WTC11 (cell line): ENCODE measurements at regions not wholly inside any gene's neighbourhood (a gene's known extent, or its start where the extent isn't known, plus 50 kb on each side); places are given as distances from the start of the nearest gene placed in this dataset.
"Not testable (repeated sequence)": the region's sequence is repeated elsewhere in the genome, so short reads cannot be mapped to it uniquely, and the experiment has no call there.

Source experiments
- ATAC-seq: fragments of 200-7000 bp; cut with Tn5 transposase; 2 replicates; pipeline ENCODE4 v1.10.0; 2021; ENCODE audit warnings: mild to moderate bottlenecking, moderate library complexity
- CTCF ChIA-PET: fragments of 300-600 bp; sonication (Branson Sonifier 250); formaldehyde crosslinking; loops from one replicate; lab custom pipeline; 2021; ENCODE audit warnings: antibody characterized with exemption; lab: Charles Lee
- POLR2A ChIA-PET: fragments of 350-600 bp; sonication (Branson Sonifier 250); formaldehyde crosslinking; loops from one replicate; lab custom pipeline; 2021; ENCODE audit warnings: antibody characterized with exemption; lab: Charles Lee
- DNase-seq: peaks from one replicate; pipeline ENCODE4 v3.0.0; 2021; ENCODE audit warnings: low spot score
- H3K27ac Mint-ChIP-seq: 2 replicates; pipeline ENCODE4 v1.8.0; 2021; ENCODE audit warnings: mixed read lengths
- H3K27me3 Mint-ChIP-seq: 2 replicates; pipeline ENCODE4 v1.8.0; 2021; ENCODE audit warnings: low read depth, mild to moderate bottlenecking, moderate library complexity, mixed read lengths
- H3K36me3 Mint-ChIP-seq: 2 replicates; pipeline ENCODE4 v1.8.0; 2021; ENCODE audit warnings: mixed read lengths
- H3K4me1 Mint-ChIP-seq: 2 replicates; pipeline ENCODE4 v1.8.0; 2022; ENCODE audit warnings: mixed read lengths
- H3K4me3 Mint-ChIP-seq: 2 replicates; pipeline ENCODE4 v1.8.0; 2021; ENCODE audit warnings: mild to moderate bottlenecking, moderate library complexity, mixed read lengths
- H3K9me3 Mint-ChIP-seq: 2 replicates; pipeline ENCODE4 v1.8.0; 2021; ENCODE audit warnings: mixed read lengths
- FOXJ3 ChIP-seq: sonication (generic); formaldehyde crosslinking; IDR thresholded peaks from 2 replicates; pipeline ENCODE4 v1.9.0; 2021; ENCODE audit warnings: missing genetic modification reagents, mild to moderate bottlenecking, borderline replicate concordance
- JUN ChIP-seq: sonication (generic); formaldehyde crosslinking; IDR thresholded peaks from 2 replicates; pipeline ENCODE4 v1.8.0; 2023; ENCODE audit warnings: mild to moderate bottlenecking, missing genetic modification reagents
- NR1H2 ChIP-seq: sonication (generic); formaldehyde crosslinking; IDR thresholded peaks from 2 replicates; pipeline ENCODE4 v1.9.0; 2021; ENCODE audit warnings: mild to moderate bottlenecking, moderate library complexity, missing genetic modification reagents
- NR2C2 ChIP-seq: sonication (generic); formaldehyde crosslinking; IDR thresholded peaks from 2 replicates; pipeline ENCODE4 v1.8.0; 2022; ENCODE audit warnings: mild to moderate bottlenecking, missing genetic modification reagents
- TCF7 ChIP-seq: sonication (generic); formaldehyde crosslinking; IDR thresholded peaks from 2 replicates; pipeline ENCODE4 v1.8.0; 2022; ENCODE audit warnings: mild to moderate bottlenecking, low read depth, missing genetic modification reagents, moderate library complexity
- ZNF121 ChIP-seq: sonication (generic); formaldehyde crosslinking; IDR thresholded peaks from 2 replicates; pipeline ENCODE4 v1.8.0; 2023; ENCODE audit warnings: missing genetic modification reagents
- TF ChIP-seq, protein P1 (sequence below): fragments of 250-450 bp; sonication (Bioruptor Pico); IDR thresholded peaks from 2 replicates; pipeline ENCODE4 v2.1.2; 2022; ENCODE audit warnings: mild to moderate bottlenecking, moderate library complexity
- TF ChIP-seq, protein P2 (sequence below): sonication (generic); formaldehyde crosslinking; IDR thresholded peaks from 2 replicates; pipeline ENCODE4 v1.8.0; 2022; ENCODE audit warnings: mild to moderate bottlenecking, missing genetic modification reagents
- TF ChIP-seq, protein P3 (sequence below): fragments of 250-450 bp; sonication (Bioruptor Pico); IDR thresholded peaks from 2 replicates; pipeline ENCODE4 v1.9.0; 2021; ENCODE audit warnings: mild to moderate bottlenecking
- TF ChIP-seq, protein P4 (sequence below): fragments of 250-450 bp; sonication (Bioruptor Pico); conservative IDR thresholded peaks from 2 replicates; pipeline ENCODE4 v1.9.0; 2021; ENCODE audit warnings: mild to moderate bottlenecking
- TF ChIP-seq, protein P5 (sequence below): sonication (generic); formaldehyde crosslinking; IDR thresholded peaks from 2 replicates; pipeline ENCODE4 v1.8.1; 2022; ENCODE audit warnings: low read depth, mild to moderate bottlenecking, moderate library complexity, missing genetic modification reagents, borderline replicate concordance
- TF ChIP-seq, protein P6 (sequence below): sonication (generic); formaldehyde crosslinking; conservative IDR thresholded peaks from 2 replicates; pipeline ENCODE4 v1.8.1; 2022; ENCODE audit warnings: mild to moderate bottlenecking, missing genetic modification reagents
- TF ChIP-seq, protein P7 (sequence below): sonication (generic); formaldehyde crosslinking; IDR thresholded peaks from 2 replicates; pipeline ENCODE4 v1.8.1; 2023; ENCODE audit warnings: mild to moderate bottlenecking, missing genetic modification reagents, borderline replicate concordance
- TF ChIP-seq, protein P8 (sequence below): fragments of 250-450 bp; sonication (Bioruptor Pico); IDR thresholded peaks from 2 replicates; pipeline ENCODE4 v1.8.0; 2021; ENCODE audit warnings: mild to moderate bottlenecking

DNA sequence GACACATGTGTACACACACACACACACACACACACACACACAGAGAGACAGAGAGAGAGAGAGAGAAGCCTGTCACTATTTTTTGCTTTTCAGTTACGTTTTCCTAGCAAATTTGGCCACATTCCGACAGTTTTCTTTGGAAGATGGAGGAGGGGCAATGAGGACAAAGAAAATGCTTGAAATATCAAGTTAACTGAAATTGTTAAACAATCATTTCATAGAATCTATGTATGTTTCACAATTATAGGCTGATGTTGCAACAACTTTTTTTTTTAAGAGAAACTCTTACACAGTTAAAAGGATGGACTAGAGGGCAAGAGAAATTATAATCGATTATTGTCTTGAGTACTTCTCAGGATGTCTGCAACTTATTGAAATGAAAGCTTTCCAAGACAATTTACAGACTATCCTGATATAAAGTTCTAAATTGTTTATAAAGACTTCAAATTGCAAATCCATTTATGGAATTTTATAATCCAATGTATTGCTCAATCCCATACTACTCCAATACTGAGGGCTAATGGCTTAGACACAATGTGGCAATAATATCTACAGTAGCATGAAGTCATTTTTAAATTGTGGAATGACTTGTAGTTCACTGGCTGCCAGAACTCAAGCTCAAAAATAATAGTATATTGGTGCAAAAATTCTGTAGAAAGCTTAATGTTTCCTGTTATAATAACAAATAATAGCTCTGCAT lies 647.0 kb upstream of the PCDH7 start (continued):
- TF ChIP-seq, protein P1, sequence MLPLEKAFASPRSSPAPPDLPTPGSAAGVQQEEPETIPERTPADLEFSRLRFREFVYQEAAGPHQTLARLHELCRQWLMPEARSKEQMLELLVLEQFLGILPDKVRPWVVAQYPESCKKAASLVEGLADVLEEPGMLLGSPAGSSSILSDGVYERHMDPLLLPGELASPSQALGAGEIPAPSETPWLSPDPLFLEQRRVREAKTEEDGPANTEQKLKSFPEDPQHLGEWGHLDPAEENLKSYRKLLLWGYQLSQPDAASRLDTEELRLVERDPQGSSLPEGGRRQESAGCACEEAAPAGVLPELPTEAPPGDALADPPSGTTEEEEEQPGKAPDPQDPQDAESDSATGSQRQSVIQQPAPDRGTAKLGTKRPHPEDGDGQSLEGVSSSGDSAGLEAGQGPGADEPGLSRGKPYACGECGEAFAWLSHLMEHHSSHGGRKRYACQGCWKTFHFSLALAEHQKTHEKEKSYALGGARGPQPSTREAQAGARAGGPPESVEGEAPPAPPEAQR (CRISPR knock-in tag), result no peak
- TF ChIP-seq NR2C2 (CRISPR knock-in tag), result no peak
- TF ChIP-seq, protein P2, sequence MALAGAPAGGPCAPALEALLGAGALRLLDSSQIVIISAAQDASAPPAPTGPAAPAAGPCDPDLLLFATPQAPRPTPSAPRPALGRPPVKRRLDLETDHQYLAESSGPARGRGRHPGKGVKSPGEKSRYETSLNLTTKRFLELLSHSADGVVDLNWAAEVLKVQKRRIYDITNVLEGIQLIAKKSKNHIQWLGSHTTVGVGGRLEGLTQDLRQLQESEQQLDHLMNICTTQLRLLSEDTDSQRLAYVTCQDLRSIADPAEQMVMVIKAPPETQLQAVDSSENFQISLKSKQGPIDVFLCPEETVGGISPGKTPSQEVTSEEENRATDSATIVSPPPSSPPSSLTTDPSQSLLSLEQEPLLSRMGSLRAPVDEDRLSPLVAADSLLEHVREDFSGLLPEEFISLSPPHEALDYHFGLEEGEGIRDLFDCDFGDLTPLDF, result no peak
- TF ChIP-seq, protein P3, sequence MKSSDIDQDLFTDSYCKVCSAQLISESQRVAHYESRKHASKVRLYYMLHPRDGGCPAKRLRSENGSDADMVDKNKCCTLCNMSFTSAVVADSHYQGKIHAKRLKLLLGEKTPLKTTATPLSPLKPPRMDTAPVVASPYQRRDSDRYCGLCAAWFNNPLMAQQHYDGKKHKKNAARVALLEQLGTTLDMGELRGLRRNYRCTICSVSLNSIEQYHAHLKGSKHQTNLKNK (CRISPR knock-in tag), result no peak
- TF ChIP-seq, protein P4, sequence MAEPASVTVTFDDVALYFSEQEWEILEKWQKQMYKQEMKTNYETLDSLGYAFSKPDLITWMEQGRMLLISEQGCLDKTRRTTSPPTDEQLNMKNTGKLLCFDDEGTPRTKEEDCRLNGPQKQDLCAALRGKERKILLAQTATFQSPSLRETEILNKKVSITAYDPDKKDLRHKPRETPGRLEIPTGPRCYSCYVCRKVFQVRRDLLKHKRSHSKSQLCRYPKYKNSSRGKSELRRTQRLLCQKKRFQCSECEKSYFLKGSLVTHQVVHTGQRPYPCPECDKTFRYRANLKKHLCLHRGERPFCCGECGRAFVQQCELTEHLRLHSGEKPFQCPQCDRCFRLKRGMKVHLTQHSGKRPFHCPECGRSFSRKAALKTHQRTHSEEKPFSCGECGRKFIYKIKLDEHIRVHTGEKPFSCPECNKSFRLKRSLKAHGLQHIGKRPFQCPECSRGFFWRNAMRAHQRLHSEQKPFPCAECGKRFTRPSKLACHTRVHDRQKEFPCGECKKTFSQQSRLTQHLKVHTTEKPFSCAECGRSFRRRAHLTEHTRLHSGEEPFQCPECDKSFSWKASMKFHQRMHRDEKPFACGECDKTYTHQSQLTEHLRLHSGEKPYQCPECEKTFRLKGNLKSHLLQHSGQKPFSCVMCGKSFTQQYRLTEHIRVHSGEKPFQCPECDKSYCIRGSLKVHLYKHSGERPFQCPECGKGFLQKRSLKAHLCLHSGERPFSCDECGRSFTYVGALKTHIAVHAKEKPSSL, result no peak

DNA sequence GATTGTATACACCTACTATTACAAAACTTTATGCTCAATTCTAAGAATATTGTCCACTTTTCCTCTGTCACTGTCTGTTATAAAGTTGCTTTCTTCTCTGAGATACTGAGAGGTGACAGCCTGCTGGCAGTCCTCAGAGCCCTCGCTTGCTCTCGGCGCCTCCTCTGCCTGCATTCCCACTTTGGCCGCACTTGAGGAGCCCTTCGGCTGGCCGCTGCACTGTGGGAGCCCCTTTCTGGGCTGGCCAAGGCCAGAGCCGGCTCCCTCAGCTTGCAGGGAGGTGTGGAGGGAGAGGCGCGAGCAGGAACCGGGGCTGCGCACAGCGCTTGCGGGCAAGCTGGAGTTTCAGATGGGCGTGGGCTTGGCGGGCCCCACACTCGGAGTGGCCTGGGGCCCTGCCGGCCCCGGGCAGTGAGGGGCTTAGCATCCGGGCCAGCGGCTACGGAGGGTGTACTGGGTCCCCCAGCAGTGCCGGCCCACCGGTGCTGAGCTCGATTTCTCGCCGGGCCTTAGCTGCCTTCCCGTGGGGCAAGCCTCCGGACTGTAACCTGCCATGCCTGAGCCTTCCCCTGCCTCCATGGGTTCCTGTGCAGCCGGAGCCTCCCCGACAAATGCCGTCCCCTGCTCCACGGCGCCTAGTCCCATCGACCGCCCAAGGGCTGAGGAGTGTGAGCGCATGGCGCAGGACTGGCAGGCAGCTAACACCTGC lies 627.6 kb upstream of the PCDH7 start:
- POLR2A ChIA-PET, H3K4me3 Mint-ChIP-seq, DNase-seq, CTCF ChIA-PET, H3K27ac Mint-ChIP-seq, H3K27me3 Mint-ChIP-seq, H3K4me1 Mint-ChIP-seq, ATAC-seq: not testable (repeated sequence)
- Mint-ChIP-seq H3K9me3 (peaks cover 36% of the 10 kb centered on the region), H3K36me3 (peaks cover 26% of the 10 kb centered on the region)

DNA sequence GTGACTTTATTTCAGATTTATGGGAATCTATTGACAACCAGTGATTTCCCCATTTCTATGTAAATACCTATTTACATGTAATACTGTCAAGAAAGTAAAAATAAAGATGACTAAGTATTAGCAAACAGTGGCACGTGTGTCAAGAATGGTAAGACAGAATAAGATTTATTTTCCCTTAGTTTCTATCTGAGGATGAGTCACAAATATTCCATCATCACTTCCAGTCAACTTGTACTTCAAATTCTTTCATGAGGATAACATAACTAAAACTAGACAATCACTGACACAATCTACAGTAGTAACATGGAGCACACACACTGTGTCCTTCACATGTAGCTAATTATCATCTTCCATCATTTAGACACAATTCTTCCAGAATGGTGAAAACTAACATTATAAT lies 625.3 kb upstream of the PCDH7 start:
- no peak overlapping the region for H3K27ac Mint-ChIP-seq
- ATAC-seq, result no peak
- peaks cover 43% of the 10 kb centered on the region for H3K36me3 Mint-ChIP-seq
- H3K27me3 Mint-ChIP-seq, result no peaks in the 10 kb centered on the region
- peaks cover 51% of the 10 kb centered on the region for H3K9me3 Mint-ChIP-seq
- POLR2A ChIA-PET, result no interaction called here
- CTCF ChIA-PET, result no interaction called here
- no peak for DNase-seq
- H3K4me1 Mint-ChIP-seq, result no peaks in the 10 kb centered on the region
- H3K4me3 Mint-ChIP-seq, result no peak overlapping the region
- TF ChIP-seq JUN (no peak), ZNF121 (CRISPR knock-in tag) (no peak), NR1H2 (no peak), TCF7 (CRISPR knock-in tag) (no peak), FOXJ3 (CRISPR knock-in tag) (no peak)
- TF ChIP-seq, protein P5, sequence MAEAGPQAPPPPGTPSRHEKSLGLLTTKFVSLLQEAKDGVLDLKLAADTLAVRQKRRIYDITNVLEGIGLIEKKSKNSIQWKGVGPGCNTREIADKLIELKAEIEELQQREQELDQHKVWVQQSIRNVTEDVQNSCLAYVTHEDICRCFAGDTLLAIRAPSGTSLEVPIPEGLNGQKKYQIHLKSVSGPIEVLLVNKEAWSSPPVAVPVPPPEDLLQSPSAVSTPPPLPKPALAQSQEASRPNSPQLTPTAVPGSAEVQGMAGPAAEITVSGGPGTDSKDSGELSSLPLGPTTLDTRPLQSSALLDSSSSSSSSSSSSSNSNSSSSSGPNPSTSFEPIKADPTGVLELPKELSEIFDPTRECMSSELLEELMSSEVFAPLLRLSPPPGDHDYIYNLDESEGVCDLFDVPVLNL (CRISPR knock-in tag), result no peak
- TF ChIP-seq, protein P4, result no peak
- TF ChIP-seq, protein P6, sequence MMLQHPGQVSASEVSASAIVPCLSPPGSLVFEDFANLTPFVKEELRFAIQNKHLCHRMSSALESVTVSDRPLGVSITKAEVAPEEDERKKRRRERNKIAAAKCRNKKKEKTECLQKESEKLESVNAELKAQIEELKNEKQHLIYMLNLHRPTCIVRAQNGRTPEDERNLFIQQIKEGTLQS (CRISPR knock-in tag), result no peak
- TF ChIP-seq, protein P7, sequence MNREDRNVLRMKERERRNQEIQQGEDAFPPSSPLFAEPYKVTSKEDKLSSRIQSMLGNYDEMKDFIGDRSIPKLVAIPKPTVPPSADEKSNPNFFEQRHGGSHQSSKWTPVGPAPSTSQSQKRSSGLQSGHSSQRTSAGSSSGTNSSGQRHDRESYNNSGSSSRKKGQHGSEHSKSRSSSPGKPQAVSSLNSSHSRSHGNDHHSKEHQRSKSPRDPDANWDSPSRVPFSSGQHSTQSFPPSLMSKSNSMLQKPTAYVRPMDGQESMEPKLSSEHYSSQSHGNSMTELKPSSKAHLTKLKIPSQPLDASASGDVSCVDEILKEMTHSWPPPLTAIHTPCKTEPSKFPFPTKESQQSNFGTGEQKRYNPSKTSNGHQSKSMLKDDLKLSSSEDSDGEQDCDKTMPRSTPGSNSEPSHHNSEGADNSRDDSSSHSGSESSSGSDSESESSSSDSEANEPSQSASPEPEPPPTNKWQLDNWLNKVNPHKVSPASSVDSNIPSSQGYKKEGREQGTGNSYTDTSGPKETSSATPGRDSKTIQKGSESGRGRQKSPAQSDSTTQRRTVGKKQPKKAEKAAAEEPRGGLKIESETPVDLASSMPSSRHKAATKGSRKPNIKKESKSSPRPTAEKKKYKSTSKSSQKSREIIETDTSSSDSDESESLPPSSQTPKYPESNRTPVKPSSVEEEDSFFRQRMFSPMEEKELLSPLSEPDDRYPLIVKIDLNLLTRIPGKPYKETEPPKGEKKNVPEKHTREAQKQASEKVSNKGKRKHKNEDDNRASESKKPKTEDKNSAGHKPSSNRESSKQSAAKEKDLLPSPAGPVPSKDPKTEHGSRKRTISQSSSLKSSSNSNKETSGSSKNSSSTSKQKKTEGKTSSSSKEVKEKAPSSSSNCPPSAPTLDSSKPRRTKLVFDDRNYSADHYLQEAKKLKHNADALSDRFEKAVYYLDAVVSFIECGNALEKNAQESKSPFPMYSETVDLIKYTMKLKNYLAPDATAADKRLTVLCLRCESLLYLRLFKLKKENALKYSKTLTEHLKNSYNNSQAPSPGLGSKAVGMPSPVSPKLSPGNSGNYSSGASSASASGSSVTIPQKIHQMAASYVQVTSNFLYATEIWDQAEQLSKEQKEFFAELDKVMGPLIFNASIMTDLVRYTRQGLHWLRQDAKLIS, result no peak
- TF ChIP-seq, protein P8, sequence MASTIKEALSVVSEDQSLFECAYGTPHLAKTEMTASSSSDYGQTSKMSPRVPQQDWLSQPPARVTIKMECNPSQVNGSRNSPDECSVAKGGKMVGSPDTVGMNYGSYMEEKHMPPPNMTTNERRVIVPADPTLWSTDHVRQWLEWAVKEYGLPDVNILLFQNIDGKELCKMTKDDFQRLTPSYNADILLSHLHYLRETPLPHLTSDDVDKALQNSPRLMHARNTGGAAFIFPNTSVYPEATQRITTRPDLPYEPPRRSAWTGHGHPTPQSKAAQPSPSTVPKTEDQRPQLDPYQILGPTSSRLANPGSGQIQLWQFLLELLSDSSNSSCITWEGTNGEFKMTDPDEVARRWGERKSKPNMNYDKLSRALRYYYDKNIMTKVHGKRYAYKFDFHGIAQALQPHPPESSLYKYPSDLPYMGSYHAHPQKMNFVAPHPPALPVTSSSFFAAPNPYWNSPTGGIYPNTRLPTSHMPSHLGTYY (CRISPR knock-in tag), result no peak
